BE2C (cell line): ENCODE measurements at regions not wholly inside any gene's neighbourhood (a gene's known extent, or its start where the extent isn't known, plus 50 kb on each side); places are given as distances from the start of the nearest gene placed in this dataset.
"Not testable (repeated sequence)": the region's sequence is repeated elsewhere in the genome, so short reads cannot be mapped to it uniquely, and the experiment has no call there.

ENCODE experiments used
- DNase-seq: peaks from one replicate; pipeline ENCODE4 v3.0.0-alpha.2; 2020
- H3K27me3 ChIP-seq: fragments of 250-450 bp; sonication (Bioruptor Pico); 2 replicates; pipeline ENCODE4 v1.5.1; 2020; ENCODE audit warnings: mild to moderate bottlenecking
- H3K36me3 ChIP-seq: fragments of 250-450 bp; sonication (Bioruptor Pico); 2 replicates; pipeline ENCODE4 v1.5.1; 2020; ENCODE audit warnings: mild to moderate bottlenecking
- H3K4me1 ChIP-seq: fragments of 250-450 bp; sonication (Bioruptor Pico); 2 replicates; pipeline ENCODE4 v1.5.1; 2020
- H3K4me3 ChIP-seq: 2 replicates; pipeline ENCODE4 v1.5.1; 2011; ENCODE audit warnings: low read depth, low read length
- H3K9me3 ChIP-seq: fragments of 250-450 bp; sonication (Bioruptor Pico); 2 replicates; pipeline ENCODE4 v1.5.1; 2020
- CTCF ChIP-seq: IDR thresholded peaks from 2 replicates; pipeline ENCODE4 v1.5.1; 2012; ENCODE audit warnings: mild to moderate bottlenecking, low read depth, low read length

- Histone ChIP-seq H3K27me3 (no peaks in the 10 kb centered on the region), H3K36me3 (no peaks in the 10 kb centered on the region), H3K9me3 (no peaks in the 10 kb centered on the region), H3K4me1 (no peaks in the 10 kb centered on the region), H3K4me3 (no peak overlapping the region)
- DNase-seq: no peak
- TF ChIP-seq CTCF: no peak
Measured at GRCh38 chr5:53263151-53263550, 153.6 kb upstream of the MOCS2 start.

- TF ChIP-seq CTCF: no peak
- Histone ChIP-seq H3K4me3 (no peak overlapping the region), H3K36me3 (no peaks in the 10 kb centered on the region), H3K9me3 (no peaks in the 10 kb centered on the region), H3K4me1 (no peaks in the 10 kb centered on the region), H3K27me3 (no peaks in the 10 kb centered on the region)
- no peak for DNase-seq
Measured at GRCh38 chr5:53265043-53265442, 155.5 kb upstream of the MOCS2 start.

GRCh38 chr5:53268241-53268640 lies 158.7 kb upstream of the MOCS2 start:
- not testable (repeated sequence) for H3K4me3 ChIP-seq, H3K36me3 ChIP-seq, H3K27me3 ChIP-seq, DNase-seq, H3K9me3 ChIP-seq, H3K4me1 ChIP-seq

DNA sequence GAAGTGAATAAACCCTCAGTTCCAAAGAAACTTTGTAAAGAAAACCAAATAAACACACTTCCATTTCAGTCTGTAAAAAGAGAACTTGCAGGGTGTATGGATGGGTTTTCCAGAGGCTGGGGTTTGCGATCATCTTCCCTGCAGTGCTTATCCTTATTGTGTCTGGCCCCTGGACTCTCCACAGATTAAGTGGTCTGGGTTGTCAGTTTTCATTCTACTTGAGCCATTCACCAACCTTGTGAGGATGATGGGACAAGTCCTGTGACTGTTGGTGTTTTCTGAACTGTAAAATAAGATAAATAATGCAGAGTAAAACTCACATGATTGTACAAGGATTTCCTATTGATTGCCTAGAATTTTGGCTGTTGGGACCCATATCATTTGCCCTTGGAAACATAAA lies 166.1 kb upstream of the MOCS2 start:
- Histone ChIP-seq H3K36me3 (no peaks in the 10 kb centered on the region), H3K27me3 (no peaks in the 10 kb centered on the region), H3K4me1 (no peaks in the 10 kb centered on the region), H3K4me3 (no peak overlapping the region), H3K9me3 (no peaks in the 10 kb centered on the region)
- DNase-seq: no peak
- TF ChIP-seq CTCF: no peak

- no peaks in the 10 kb centered on the region for H3K27me3 ChIP-seq
- no peaks in the 10 kb centered on the region for H3K9me3 ChIP-seq
- no peaks in the 10 kb centered on the region for H3K36me3 ChIP-seq
- no peak overlapping the region for H3K4me3 ChIP-seq
- no peaks in the 10 kb centered on the region for H3K4me1 ChIP-seq
- no peak for TF ChIP-seq CTCF
- no peak for DNase-seq
Measured at GRCh38 chr5:53276825-53277224, 167.3 kb upstream of the MOCS2 start.

DNA sequence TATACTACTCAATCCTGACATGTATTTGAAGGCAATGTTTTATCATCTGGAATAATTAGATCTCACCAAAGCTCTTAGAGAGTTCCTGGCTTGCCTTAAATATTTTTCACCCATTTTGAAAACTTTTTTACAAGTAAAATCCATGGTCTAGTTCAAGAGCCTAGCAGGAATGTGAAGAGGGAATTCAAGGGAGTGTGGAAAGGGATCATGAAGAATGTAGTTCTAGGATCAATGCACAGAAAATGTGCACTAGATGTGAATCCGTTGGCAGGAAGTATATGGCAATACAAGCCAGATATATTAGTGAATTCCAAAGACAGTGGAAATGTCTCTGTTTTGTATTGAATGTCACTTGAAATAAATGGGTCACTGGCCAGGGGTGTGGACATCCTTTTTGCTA lies 167.9 kb upstream of the MOCS2 start:
- H3K9me3 ChIP-seq: no peaks in the 10 kb centered on the region
- H3K4me1 ChIP-seq: no peaks in the 10 kb centered on the region
- no peak for TF ChIP-seq CTCF
- no peak overlapping the region for H3K4me3 ChIP-seq
- no peaks in the 10 kb centered on the region for H3K36me3 ChIP-seq
- no peaks in the 10 kb centered on the region for H3K27me3 ChIP-seq
- no peak for DNase-seq

GRCh38 chr5:53287573-53287972 lies 178.0 kb upstream of the MOCS2 start:
- no peaks in the 10 kb centered on the region for H3K36me3 ChIP-seq
- no peak overlapping the region for H3K4me3 ChIP-seq
- H3K27me3 ChIP-seq: no peaks in the 10 kb centered on the region
- no peak for DNase-seq
- H3K4me1 ChIP-seq: no peaks in the 10 kb centered on the region
- no peaks in the 10 kb centered on the region for H3K9me3 ChIP-seq
- no peak for TF ChIP-seq CTCF
